GM21390 (cell line): ENCODE measurements at regions not wholly inside any gene's neighbourhood (a gene's known extent, or its start where the extent isn't known, plus 50 kb on each side); places are given as distances from the start of the nearest gene placed in this dataset.
A peak's percentile ranks its signal among the peaks of the same experiment; 100 is the strongest.
"Not testable (repeated sequence)": the region's sequence is repeated elsewhere in the genome, so short reads cannot be mapped to it uniquely, and the experiment has no call there.

ENCODE experiments used
- ATAC-seq: cut with Tn5 transposase; IDR thresholded peaks from one replicate; pipeline ENCODE4 v1.9.1; 2021; ENCODE audit not compliant: unreplicated experiment

DNA sequence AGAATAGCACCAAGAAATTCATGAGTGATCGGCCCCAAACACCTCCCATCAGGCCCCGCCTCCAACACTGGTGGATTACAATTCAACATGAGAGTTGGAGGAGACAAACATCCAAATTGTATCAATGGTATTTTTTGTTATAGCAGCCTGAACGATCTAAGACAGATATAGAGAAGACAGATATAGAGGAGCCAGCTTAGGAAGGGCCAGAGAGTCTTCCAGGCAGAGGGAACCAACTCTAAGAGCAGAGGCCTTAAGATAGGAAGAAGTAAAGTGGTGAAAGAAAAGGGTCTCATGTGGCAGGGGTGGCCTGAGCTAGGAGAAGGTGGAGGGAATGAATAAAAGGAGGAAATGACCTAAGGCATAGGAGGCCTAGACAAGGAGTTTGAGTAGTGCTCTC, 158.8 kb upstream of the TBL1XR1 start:
- ATAC-seq: no peak

DNA sequence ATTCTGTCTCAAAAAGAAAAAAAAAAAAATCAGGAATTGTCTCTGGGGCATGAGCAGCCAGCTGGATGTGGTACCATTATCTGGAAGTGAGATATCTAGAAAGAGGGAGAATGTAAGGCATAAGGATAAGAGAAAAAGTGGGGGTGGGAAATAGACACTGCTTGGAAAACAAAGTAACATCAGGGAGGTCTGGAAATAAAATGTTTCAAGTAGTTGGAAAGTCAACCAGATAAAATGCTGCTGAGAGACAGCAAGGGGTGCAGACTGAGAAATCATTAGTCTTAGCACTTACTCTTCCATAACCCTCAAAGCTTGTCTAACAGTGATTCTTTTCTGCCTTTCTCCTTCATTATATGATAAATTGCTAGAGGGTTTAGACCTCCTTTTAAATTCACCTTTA, 159.7 kb upstream of the TBL1XR1 start:
- ATAC-seq: no peak

GRCh38 chr3:177357352-177358090, 160.2 kb upstream of the TBL1XR1 start:
- no peak for ATAC-seq

DNA sequence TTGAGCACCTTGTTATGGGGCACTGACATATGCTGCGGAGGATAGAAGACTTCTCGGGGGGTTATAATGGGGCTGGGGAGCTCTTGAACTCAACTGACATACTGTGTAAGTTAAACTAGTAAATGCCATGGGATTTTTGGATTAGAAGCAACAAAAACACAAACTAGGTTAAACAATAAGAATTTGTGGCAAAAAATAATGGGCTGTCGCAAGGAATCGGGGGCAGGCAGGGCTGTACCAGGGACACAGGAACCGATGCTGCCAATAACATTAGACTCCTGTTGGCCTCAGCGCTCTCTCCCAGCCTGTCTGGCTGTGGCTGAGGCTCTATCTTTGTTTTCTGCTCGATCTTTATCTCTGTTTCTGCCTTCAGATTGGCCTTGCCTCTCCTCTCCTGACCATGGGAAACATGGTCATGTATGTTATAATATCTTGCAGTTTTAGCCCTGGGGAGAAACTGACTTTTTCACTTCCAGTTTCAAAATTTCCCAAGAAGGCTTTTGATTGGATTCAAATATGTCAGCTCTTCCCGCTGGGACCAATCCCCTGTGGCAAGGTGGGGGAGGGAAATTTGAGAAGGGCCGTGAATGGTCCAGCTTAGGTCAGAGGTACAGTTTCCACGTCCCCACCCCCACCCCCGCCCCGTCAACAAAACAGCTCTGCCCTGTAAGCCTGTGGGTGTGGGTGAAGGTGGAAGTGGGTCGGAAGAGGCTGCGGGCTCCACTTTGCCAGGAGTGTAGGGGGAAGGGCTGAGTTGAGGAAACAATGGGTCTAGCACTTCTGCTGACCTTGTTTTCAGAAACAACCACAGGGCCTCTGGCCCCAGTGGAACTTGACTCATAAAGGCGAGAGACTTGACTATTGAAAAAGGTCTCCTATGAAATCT, 161.1 kb upstream of the TBL1XR1 start:
- peak; percentile 42 for ATAC-seq

GRCh38 chr3:177358977-177359592, 161.8 kb upstream of the TBL1XR1 start:
- ATAC-seq: peak; percentile 14

GRCh38 chr3:177359593-177360357, 162.5 kb upstream of the TBL1XR1 start:
- peak; percentile 78 for ATAC-seq

GRCh38 chr3:177361081-177361938, 164.0 kb upstream of the TBL1XR1 start:
- ATAC-seq: no peak

DNA sequence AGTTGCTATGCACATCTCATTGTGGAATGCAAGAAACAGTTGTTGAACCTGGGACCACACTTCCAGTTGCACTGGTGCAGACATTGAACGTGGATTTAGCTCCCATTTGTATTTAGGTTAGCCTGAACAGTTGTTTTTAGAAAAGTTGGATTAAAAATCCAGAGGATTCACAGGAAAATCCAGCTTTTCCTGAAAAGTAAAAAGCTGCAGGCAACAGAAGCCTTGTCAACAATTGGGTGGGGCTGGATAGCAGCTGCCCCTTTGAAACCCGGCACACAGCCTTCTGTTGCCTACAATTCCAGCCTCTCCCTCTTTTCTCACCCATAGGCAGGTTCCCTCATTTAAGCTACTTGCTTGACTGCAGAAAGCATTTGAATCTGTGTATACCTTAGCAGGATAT, 165.3 kb upstream of the TBL1XR1 start:
- ATAC-seq: no peak

DNA sequence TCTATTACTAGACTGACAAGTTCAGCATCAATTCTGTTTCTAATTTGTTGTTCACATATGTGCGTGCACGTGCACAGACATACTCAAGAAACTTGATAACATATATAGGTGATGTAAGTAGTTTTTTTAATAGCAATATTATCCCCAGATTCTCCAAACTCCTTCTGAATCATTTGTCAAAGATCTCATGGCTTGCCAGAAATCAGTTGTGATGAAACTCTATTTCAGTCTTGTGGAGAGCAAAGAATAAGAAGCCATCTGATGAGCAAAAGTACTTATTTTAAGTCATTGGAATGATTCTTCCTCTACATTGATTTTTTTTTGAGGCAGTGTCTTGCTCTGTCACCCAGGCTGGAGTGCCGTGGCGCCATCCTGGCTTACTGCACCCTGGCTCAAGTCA, 167.0 kb upstream of the TBL1XR1 start:
- ATAC-seq: no peak

- not testable (repeated sequence) for ATAC-seq
Measured at GRCh38 chr3:177365294-177365693, 168.0 kb upstream of the TBL1XR1 start.

- ATAC-seq: no peak
Measured at GRCh38 chr3:177367788-177368187, 170.5 kb upstream of the TBL1XR1 start.

DNA sequence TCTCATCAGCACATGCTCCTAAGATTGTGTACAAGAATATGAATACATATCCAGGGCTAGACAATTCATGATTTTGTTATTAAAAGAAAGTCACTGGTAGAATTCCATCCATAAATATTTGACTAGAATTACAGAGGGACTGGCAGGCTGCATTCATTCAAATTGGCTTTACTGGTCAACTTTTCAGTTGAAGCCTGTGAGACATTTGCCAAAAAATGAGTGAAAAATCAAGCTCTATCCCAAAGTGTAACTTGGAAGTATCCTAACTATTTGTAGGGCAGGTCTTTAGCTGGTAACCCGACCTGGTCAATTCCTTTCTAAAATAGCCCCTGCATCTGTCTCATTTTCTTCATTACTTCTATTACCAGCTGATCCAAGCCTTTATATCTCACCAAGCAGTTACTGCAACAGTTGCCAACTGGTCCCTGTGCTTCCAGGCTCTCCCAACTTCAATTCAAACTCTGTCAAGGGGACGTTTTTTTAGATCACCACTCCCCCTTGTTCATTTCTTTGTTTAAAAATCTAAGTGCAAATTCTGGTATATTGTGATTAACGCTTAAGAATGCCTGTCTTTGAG, 173.1 kb upstream of the TBL1XR1 start:
- no peak for ATAC-seq

DNA sequence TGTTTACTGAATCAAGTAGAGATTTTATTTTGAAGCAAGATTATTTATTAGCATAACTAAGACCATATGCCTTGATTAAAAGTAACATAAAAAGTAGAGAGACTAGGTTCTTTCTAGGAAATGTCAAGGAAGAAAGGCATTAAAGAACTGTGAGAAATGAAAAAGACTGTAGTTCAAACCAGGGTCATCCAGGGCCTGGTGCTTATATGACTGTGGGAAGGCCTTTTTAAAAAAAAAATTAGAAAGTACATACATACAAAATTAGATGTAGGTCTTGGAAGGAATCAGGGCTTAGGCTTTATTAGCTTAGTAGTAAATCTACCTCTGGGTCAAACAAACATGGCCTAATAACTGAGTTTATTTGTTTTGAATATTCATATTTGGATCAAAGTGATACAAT, 173.9 kb upstream of the TBL1XR1 start:
- ATAC-seq: no peak

DNA sequence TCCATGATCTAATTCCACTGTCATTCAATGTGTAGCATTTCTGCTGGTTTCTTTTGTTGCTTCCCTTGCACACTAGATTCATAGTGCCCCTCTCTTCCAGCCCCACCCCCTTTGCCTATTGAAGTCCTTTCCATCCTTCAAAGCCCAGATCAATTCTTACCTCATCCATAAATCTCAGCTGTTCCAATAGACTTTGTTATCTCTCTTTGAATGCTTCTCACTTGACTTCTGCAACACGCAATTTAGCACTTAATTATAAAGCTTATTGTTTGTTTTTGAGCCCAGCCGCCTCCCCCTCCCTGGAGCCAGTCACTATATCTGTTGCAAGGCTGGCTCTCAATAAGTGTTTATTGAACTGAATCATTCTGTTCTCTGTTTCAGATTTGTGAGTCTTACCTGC, 174.6 kb upstream of the TBL1XR1 start:
- ATAC-seq: no peak

- no peak for ATAC-seq
Measured at GRCh38 chr3:177374323-177374722, 177.0 kb upstream of the TBL1XR1 start.

GRCh38 chr3:177375316-177375715, 178.0 kb upstream of the TBL1XR1 start:
- no peak for ATAC-seq

DNA sequence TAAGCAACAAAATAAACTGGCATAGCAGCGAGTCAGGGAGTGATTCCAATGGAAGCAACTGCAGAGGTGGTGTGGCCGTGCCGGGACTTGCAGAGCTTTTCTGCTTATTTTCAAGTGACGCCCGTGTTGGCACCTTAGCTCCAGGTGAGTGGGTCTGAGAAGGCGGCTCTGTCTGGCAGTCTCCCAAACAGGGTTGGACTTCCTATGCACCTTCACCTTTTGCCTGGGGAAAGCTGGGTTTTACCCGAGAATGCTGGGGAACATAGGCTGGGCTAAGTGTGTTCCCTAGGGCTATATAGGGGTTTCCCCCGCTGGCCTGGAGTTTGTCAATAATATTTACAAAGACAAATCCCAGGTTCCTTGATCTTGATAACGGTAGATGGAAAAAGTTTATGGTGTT, 179.9 kb upstream of the TBL1XR1 start:
- ATAC-seq: no peak

DNA sequence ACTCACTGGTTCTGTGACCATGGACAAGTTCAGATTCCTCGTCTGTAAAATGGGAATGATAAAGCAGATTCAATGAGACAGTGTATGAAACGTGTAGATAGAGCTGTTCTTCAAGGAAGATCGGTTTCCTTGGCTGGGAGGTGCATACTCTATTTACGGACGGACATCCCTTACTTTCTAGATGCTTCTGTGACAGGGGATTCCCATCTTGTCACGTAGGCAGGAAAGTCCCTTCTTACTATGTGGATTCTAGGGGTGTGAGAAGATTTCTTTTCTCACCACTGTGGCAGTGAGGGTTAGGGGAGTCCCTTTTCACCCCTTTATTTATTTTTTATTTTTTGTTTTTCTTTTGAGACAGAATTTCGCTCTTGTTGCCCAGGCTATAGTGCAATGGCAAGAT, 180.9 kb upstream of the TBL1XR1 start:
- peak; percentile 54 for ATAC-seq

DNA sequence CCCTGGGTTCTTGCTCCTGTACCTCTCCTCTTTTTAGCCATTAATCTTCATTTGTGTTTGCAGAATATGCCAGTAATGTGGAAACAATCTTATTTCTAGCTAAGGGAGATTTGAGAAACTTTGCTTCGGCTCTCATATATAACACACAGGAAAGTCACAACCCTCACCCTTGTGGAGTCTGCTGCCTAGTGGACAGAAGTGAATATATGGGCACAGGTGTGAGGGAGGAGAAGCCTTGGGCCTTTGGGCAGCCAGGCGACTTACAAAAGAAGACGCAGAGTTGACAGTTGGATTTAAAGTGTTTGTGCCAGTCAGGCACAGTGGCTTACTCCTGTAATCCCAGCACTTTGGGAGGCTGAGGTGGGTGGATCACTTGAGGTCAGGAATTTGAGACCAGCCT, 181.8 kb upstream of the TBL1XR1 start:
- ATAC-seq: no peak

- ATAC-seq: no peak
Measured at GRCh38 chr3:177381070-177381469, 183.8 kb upstream of the TBL1XR1 start.
